ENCODE measurements at regions not wholly inside any gene's neighbourhood (a gene's known extent, or its start where the extent isn't known, plus 50 kb on each side); places are given as distances from the start of the nearest gene placed in this dataset.

GRCh38 chr3:143215059-143215458 lies 95.5 kb downstream of the CHST2 start:
- TF ChIP-seq CTCF (IDR thresholded peaks at IDR 0.05; ENCODE audit: insufficient read depth, low read length, severe bottlenecking), result no peak
- no peak for FAIRE-seq

More at GRCh38 chr3:143215059-143215458, 95.5 kb downstream of the CHST2 start:
- DNase-seq (ENCODE audit: low read depth), result no peak
- H3K4me3 ChIP-seq (ENCODE audit: low read depth, low read length), result no peak overlapping the region
- no peaks in the 10 kb centered on the region for H3K36me3 ChIP-seq (ENCODE audit: control insufficient read depth, insufficient read depth, low read length)
- no peaks in the 10 kb centered on the region for H3K27me3 ChIP-seq (ENCODE audit: control insufficient read depth, insufficient read depth, low read length)

Measured in bronchial epithelial cell (primary cell).